H1 (cell line): ENCODE measurements at regions not wholly inside any gene's neighbourhood (a gene's known extent, or its start where the extent isn't known, plus 50 kb on each side); places are given as distances from the start of the nearest gene placed in this dataset.

ENCODE experiments used
- CTCF ChIA-PET: fragments of 300-600 bp; sonication (Branson Sonifier 250); formaldehyde crosslinking; loops from one replicate; lab custom pipeline; 2021; ENCODE audit not compliant: partially characterized antibody; lab: Charles Lee
- POLR2A ChIA-PET: fragments of 300-600 bp; sonication (Branson Sonifier 250); formaldehyde crosslinking; loops from one replicate; lab custom pipeline; 2021; ENCODE audit warnings: inconsistent platforms; ENCODE audit not compliant: partially characterized antibody; lab: Charles Lee
- DNase-seq, 2 experiments: peaks; one replicate each; pipeline versions ENCODE4 v3.0.0 to v3.0.0-alpha.2; 2010 to 2022; ENCODE audit warnings: low spot score in 2 of 2, low read depth in 1 of 2, mixed read lengths in 1 of 2
- FAIRE-seq: peaks from 2 replicates; lab custom pipeline; 2011; peaks lifted over from hg19 to GRCh38; lab: Jason Lieb, UNC
- H2AFZ ChIP-seq: 2 replicates; pipeline ENCODE4 v1.8.1; 2012; ENCODE audit warnings: low read length, inconsistent platforms
- H2AK5ac ChIP-seq: 2 replicates; pipeline ENCODE4 v1.6.1; 2013; ENCODE audit warnings: low read depth, low read length
- H2BK120ac ChIP-seq: replicated peaks from 2 replicates; pipeline ENCODE3; 2013; ENCODE audit warnings: low read depth, low read length, inconsistent platforms
- H2BK12ac ChIP-seq: 2 replicates; pipeline ENCODE4 v1.6.1; 2013; ENCODE audit warnings: low read depth, low read length
- H2BK15ac ChIP-seq: 2 replicates; pipeline ENCODE4 v1.6.1; 2013; ENCODE audit warnings: low read length
- H2BK20ac ChIP-seq: 2 replicates; pipeline ENCODE4 v1.6.1; 2013; ENCODE audit warnings: low read length
- H2BK5ac ChIP-seq: 2 replicates; pipeline ENCODE4 v1.6.1; 2013; ENCODE audit warnings: low read depth, low read length
- H3K14ac ChIP-seq: 2 replicates; pipeline ENCODE4 v1.6.1; 2013; ENCODE audit warnings: inconsistent platforms; ENCODE audit not compliant: insufficient read length
- H3K18ac ChIP-seq: 2 replicates; pipeline ENCODE4 v1.6.1; 2013; ENCODE audit warnings: low read length; ENCODE audit errors: extremely low read depth
- H3K23ac ChIP-seq: 2 replicates; pipeline ENCODE4 v1.6.1; 2013; ENCODE audit warnings: inconsistent platforms; ENCODE audit not compliant: insufficient read length
- H3K23me2 ChIP-seq: 2 replicates; pipeline ENCODE4 v1.6.1; 2013; ENCODE audit warnings: low read depth, low read length
- H3K27ac ChIP-seq: 2 replicates; pipeline ENCODE4 v1.6.1; 2011; ENCODE audit warnings: low read depth, low read length, inconsistent platforms
- H3K27me3 ChIP-seq, 4 experiments: replicated peaks in 1 of 4; 1 replicate in 1 of 4; 2 replicates in 3 of 4; pipeline versions ENCODE4 v1.6.1 to v1.8.1; 2011 to 2013; ENCODE audit warnings: low read length in 3 of 4, mild to moderate bottlenecking in 3 of 4, inconsistent platforms in 2 of 4, mixed read lengths in 2 of 4, moderate library complexity in 1 of 4; ENCODE audit not compliant: control insufficient read depth in 3 of 4, insufficient read depth in 3 of 4; ENCODE audit errors: extremely low read depth in 1 of 4
- H3K36me3 ChIP-seq, 4 experiments: 2 replicates each; pipeline versions ENCODE4 v1.6.1 to v1.8.1; 2011 to 2013; ENCODE audit warnings: mild to moderate bottlenecking in 4 of 4, low read length in 3 of 4, moderate library complexity in 2 of 4, control low read depth in 1 of 4, inconsistent platforms in 1 of 4; ENCODE audit not compliant: insufficient read depth in 4 of 4, control insufficient read depth in 2 of 4
- H3K4ac ChIP-seq: replicated peaks from 2 replicates; pipeline ENCODE3; 2013; ENCODE audit warnings: low read length, low read depth, mixed read lengths, inconsistent platforms; ENCODE audit not compliant: insufficient read length
- H3K4me1 ChIP-seq, 4 experiments: replicated peaks in 1 of 4; 1 replicate in 1 of 4; 2 replicates in 3 of 4; pipeline versions ENCODE4 v1.6.1 to v1.8.1; 2011 to 2013; ENCODE audit warnings: low read length in 3 of 4, inconsistent platforms in 2 of 4, mixed read lengths in 1 of 4; ENCODE audit not compliant: insufficient read depth in 4 of 4, control insufficient read depth in 3 of 4
- H3K4me2 ChIP-seq, 2 experiments: 2 replicates each; pipeline versions ENCODE4 v1.6.1 to v1.8.1; 2011 to 2013; ENCODE audit warnings: low read depth in 2 of 2, low read length in 2 of 2, control low read depth in 1 of 2, inconsistent platforms in 1 of 2, mild to moderate bottlenecking in 1 of 2; ENCODE audit not compliant: insufficient read depth in 1 of 2
- H3K4me3 ChIP-seq, 4 experiments: fragments of 200-600, 300-600 bp in 1 of 4; sonication (generic), shearing (Covaris generic), sonication (Bioruptor Twin) in 1 of 4; 2 replicates each; pipeline versions ENCODE4 v1.5.1 to v1.8.1; 2011 to 2016; ENCODE audit warnings: low read length in 4 of 4, low read depth in 3 of 4, control low read depth in 2 of 4, inconsistent platforms in 2 of 4, mild to moderate bottlenecking in 2 of 4, mixed read lengths in 1 of 4, moderate library complexity in 1 of 4; ENCODE audit not compliant: insufficient read depth in 2 of 4; ENCODE audit errors: extremely low read depth in 1 of 4
- H3K56ac ChIP-seq: replicated peaks from 2 replicates; pipeline ENCODE3; 2013; ENCODE audit warnings: low read depth, mild to moderate bottlenecking, mixed read lengths, low read length, inconsistent platforms; ENCODE audit not compliant: insufficient read length
- H3K79me1 ChIP-seq: 2 replicates; pipeline ENCODE4 v1.6.1; 2013; ENCODE audit warnings: low read depth, low read length, control low read depth
- H3K79me2 ChIP-seq, 2 experiments: 2 replicates each; pipeline versions ENCODE4 v1.6.1 to v1.8.1; 2012 to 2013; ENCODE audit warnings: low read length in 2 of 2, mild to moderate bottlenecking in 2 of 2, inconsistent platforms in 1 of 2; ENCODE audit not compliant: insufficient read depth in 2 of 2, control insufficient read depth in 1 of 2
- H3K9ac ChIP-seq, 4 experiments: replicated peaks in 1 of 4; 1 replicate in 1 of 4; 2 replicates in 3 of 4; pipeline versions ENCODE4 v1.6.1 to v1.8.1; 2011 to 2013; ENCODE audit warnings: low read depth in 3 of 4, low read length in 3 of 4, control low read depth in 2 of 4, mild to moderate bottlenecking in 2 of 4, moderate library complexity in 2 of 4, inconsistent platforms in 1 of 4; ENCODE audit errors: extremely low read depth in 1 of 4
- H3K9me3 ChIP-seq, 2 experiments: 2 replicates each; pipeline versions ENCODE4 v1.6.1 to v1.8.1; 2012 to 2013; ENCODE audit warnings: mild to moderate bottlenecking in 2 of 2, moderate library complexity in 2 of 2, control low read depth in 1 of 2, inconsistent platforms in 1 of 2, low read depth in 1 of 2, low read length in 1 of 2, mixed read lengths in 1 of 2; ENCODE audit not compliant: insufficient read depth in 2 of 2
- H4K20me1 ChIP-seq, 2 experiments: replicated peaks in 1 of 2; 2 replicates each; pipeline versions ENCODE3 to v1.8.1; 2011 to 2013; ENCODE audit warnings: inconsistent platforms in 2 of 2, low read length in 2 of 2, mild to moderate bottlenecking in 1 of 2; ENCODE audit not compliant: insufficient read depth in 2 of 2, control insufficient read depth in 1 of 2
- H4K5ac ChIP-seq: 2 replicates; pipeline ENCODE4 v1.6.1; 2013; ENCODE audit warnings: low read length, low read depth, mixed read lengths, inconsistent platforms; ENCODE audit not compliant: insufficient read length
- H4K8ac ChIP-seq: 2 replicates; pipeline ENCODE4 v1.8.0; 2013; ENCODE audit warnings: mild to moderate bottlenecking, moderate library complexity, low read length, inconsistent platforms; ENCODE audit not compliant: insufficient read depth; ENCODE audit errors: extremely low read depth
- H4K91ac ChIP-seq: replicated peaks from 2 replicates; pipeline ENCODE3; 2013; ENCODE audit warnings: low read length, mixed read lengths, inconsistent platforms; ENCODE audit not compliant: insufficient read length
- GTF2F1 ChIP-seq: IDR thresholded peaks from 2 replicates; pipeline ENCODE4 v1.6.1; 2012; ENCODE audit warnings: low read depth, low read length, improper control_type of control experiment, borderline replicate concordance
- KDM1A ChIP-seq: fragments of 200-600, 300-600 bp; sonication (generic); IDR thresholded peaks from 2 replicates; pipeline ENCODE4 v1.7.1; 2016; ENCODE audit warnings: mild to moderate bottlenecking, low read length, borderline replicate concordance
- TAF1 ChIP-seq: IDR thresholded peaks from 2 replicates; pipeline ENCODE4 v1.6.1; 2011; ENCODE audit warnings: mild to moderate bottlenecking, low read depth, low read length
- TBP ChIP-seq: IDR thresholded peaks from 2 replicates; pipeline ENCODE4 v1.6.1; 2011; ENCODE audit warnings: low read depth, low read length, improper control_type of control experiment
- WGBS, 2 experiments: shearing (Covaris generic) in 1 of 2; methylation state at CpG; one replicate each; pipeline versions ENCODE4 v1.1.6 to v1.1.7; 2013 to 2015; ENCODE audit warnings: low lambda C conversion rate in 2 of 2, mixed read lengths in 2 of 2, inconsistent platforms in 1 of 2, low coverage in 1 of 2, missing lambda C conversion rate in 1 of 2; ENCODE audit not compliant: insufficient replicate concordance in 2 of 2, insufficient coverage in 1 of 2, insufficient read length in 1 of 2; ENCODE audit errors: extremely low coverage in 1 of 2, missing lambda C conversion rate in 1 of 2; 5-methylcytosine and 5-hydroxymethylcytosine counted together

DNA sequence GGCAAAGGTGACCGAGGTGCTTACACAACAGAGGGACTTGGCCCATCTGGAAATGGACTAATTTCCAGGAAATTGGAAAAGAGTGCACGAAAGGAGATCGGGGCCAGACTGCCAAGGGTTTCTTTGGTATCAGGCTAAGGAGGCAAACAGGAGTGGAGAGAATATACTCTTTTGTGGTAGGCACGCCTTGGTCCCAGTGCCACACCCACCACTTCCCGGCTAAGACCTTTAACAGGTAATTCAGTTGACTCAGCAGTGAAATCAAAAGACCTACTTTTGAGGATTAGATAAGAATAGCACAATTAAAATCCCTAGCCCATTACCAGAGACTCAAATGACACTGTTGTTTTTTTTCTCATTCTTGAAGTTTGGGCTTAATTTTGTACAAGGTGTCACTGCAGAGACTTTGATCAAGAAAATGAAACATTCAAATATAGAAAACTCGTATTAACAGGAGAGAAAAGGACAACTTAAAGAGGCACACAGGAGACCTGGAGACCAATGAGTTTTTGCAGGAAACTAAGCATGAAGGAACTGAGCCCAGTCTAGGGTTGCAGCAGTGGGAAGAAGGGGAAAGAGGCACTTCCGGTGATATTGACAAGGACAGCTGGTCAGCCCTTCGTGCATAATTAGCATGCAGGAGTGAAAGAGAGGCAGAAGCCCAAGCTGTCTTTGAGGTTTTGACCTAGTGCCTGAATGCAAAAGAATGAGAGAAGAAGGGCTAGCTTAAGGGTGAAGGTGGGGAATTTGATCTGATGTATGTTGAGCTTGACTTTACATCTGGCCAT is 265.5 kb upstream of the CCL2 start:
- no peak overlapping the region for H4K5ac ChIP-seq
- H3K23me2 ChIP-seq: no peaks in the 10 kb centered on the region
- H4K20me1 ChIP-seq: no peaks in the 10 kb centered on the region
- no peak overlapping the region for H3K4ac ChIP-seq
- no peak overlapping the region for H3K9ac ChIP-seq
- WGBS, 2 experiments: 90% methylated on average over 8 of the region's 8 CpGs; no CpG with 5 or more reads in 1 of the 2 experiments
- no peak overlapping the region for H3K4me3 ChIP-seq
- H3K4me2 ChIP-seq: no peak overlapping the region
- no peak overlapping the region for H2BK15ac ChIP-seq
- H4K8ac ChIP-seq: no peak overlapping the region
- no peaks in the 10 kb centered on the region for H3K36me3 ChIP-seq
- H3K23ac ChIP-seq: no peak overlapping the region
- no peak overlapping the region for H2AFZ ChIP-seq
- no peaks in the 10 kb centered on the region for H3K79me1 ChIP-seq
- H2BK5ac ChIP-seq: no peak overlapping the region
- H3K4me1 ChIP-seq: no peaks in the 10 kb centered on the region
- peaks cover 6 to 9% of the 10 kb centered on the region in 2 experiments; a peak in 2 of 4 replicates for H3K9me3 ChIP-seq
- H2AK5ac ChIP-seq: no peak overlapping the region
- H3K27ac ChIP-seq: no peak overlapping the region
- H3K18ac ChIP-seq: no peak overlapping the region
- FAIRE-seq (no peak), DNase-seq (no peak)
- H3K79me2 ChIP-seq: no peaks in the 10 kb centered on the region
- ChIA-PET POLR2A (no interaction called here), CTCF (no interaction called here)
- no peak overlapping the region for H2BK12ac ChIP-seq
- no peak overlapping the region for H4K91ac ChIP-seq
- H3K14ac ChIP-seq: no peak overlapping the region
- H3K56ac ChIP-seq: no peak overlapping the region
- no peaks in the 10 kb centered on the region for H3K27me3 ChIP-seq
- no peak overlapping the region for H2BK120ac ChIP-seq
- H2BK20ac ChIP-seq: no peak overlapping the region
- TF ChIP-seq KDM1A: no peak
- TF ChIP-seq TBP: no peak
- no peak for TF ChIP-seq TAF1
- no peak for TF ChIP-seq GTF2F1
